ENCODE measurements at regions not wholly inside any gene's neighbourhood (a gene's known extent, or its start where the extent isn't known, plus 50 kb on each side); places are given as distances from the start of the nearest gene placed in this dataset.

DNA sequence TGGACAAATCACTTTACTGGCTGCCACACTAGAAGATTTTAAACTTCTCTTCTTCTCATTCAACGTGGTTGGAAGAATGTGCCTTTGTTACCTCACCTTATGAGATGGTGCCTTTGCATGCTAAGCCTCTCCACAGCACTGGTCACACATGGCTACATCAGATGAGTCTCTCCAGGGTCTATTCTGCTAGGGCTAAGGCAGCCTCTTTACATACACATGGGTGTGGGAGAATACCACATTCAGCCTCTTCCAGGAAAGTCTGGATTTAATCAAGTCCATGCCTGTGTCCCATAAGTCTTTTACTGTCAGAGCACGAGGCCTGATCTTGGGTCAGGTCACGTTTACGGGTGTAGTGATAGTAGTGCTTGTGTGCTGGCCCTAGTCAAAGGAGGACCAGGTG, 701.5 kb downstream of the SORCS3 start:
- Histone ChIP-seq H3K9ac (ENCODE audit: low read length) (no peak overlapping the region), H3K36me3 (ENCODE audit: control insufficient read depth, low read depth, low read length) (no peaks in the 10 kb centered on the region), H3K4me1 (ENCODE audit: control insufficient read depth, low read depth, low read length) (no peaks in the 10 kb centered on the region), H3K27me3 (ENCODE audit: control insufficient read depth, insufficient read depth, low read length) (no peaks in the 10 kb centered on the region), H3K27ac (ENCODE audit: low read length) (no peak overlapping the region), H3K9me3 (ENCODE audit: control insufficient read depth, low read depth, low read length) (no peaks in the 10 kb centered on the region), H3K4me3 (ENCODE audit: low read length) (no peak overlapping the region)

DNA sequence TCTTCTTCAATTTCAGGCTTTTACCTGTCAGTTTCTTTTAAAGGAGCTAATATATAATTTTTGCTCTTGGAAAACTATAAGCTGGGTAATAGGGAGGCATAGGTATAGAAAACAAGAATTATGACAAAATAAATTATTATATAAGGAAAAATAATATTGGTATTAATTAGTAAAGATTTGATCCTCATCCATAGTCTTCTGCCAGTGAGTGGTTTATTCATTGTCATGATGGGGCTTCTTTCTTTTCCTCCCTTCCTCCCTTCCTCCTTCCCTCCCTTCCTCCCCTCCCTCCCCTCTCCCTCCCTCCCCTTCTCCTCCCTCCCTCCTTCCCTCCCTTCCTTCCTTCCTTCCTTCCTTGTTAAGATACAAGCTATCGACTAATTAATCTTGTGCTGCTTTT, 698.6 kb downstream of the SORCS3 start:
- Histone ChIP-seq H3K4me1 (ENCODE audit: control insufficient read depth, low read depth, low read length) (no peaks in the 10 kb centered on the region), H3K27me3 (ENCODE audit: control insufficient read depth, insufficient read depth, low read length) (no peaks in the 10 kb centered on the region), H3K4me3 (ENCODE audit: low read length) (no peak overlapping the region), H3K36me3 (ENCODE audit: control insufficient read depth, low read depth, low read length) (no peaks in the 10 kb centered on the region), H3K9me3 (ENCODE audit: control insufficient read depth, low read depth, low read length) (no peaks in the 10 kb centered on the region), H3K9ac (ENCODE audit: low read length) (no peak overlapping the region), H3K27ac (ENCODE audit: low read length) (no peak overlapping the region)

DNA sequence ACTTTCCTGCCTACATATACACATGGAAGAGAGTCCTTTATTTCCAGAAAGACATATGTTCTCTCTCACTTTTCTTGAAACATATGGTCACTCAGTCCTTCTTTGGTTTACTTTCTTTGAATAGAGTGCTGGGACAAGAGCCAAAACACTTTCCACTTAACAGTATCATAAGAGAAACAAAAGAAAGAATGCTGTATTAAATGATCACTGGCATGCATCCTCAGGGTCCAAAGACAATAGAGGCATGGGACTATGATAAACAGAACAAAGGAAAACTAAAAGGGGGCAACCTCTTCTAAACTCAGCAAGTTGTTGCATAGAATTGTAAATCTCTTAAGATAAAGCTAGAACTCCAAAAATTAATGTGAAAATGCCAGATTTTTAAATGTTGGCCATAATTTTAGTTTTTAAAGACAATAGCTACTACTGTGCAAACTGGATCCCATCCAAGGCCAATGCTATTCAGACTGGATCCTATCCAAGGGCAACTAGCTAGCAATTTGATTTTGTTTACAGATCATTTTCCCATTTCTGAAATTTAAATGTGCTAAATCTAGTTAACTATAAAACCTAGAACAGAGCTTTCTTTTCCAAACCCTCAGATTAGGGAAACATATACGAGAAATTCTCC, 687.5 kb downstream of the SORCS3 start:
- H3K9ac ChIP-seq (ENCODE audit: low read length): no peak overlapping the region
- H3K36me3 ChIP-seq (ENCODE audit: control insufficient read depth, low read depth, low read length): no peaks in the 10 kb centered on the region
- no peaks in the 10 kb centered on the region for H3K4me1 ChIP-seq (ENCODE audit: control insufficient read depth, low read depth, low read length)
- no peak overlapping the region for H3K27ac ChIP-seq (ENCODE audit: low read length)
- no peaks in the 10 kb centered on the region for H3K9me3 ChIP-seq (ENCODE audit: control insufficient read depth, low read depth, low read length)
- no peaks in the 10 kb centered on the region for H3K27me3 ChIP-seq (ENCODE audit: control insufficient read depth, insufficient read depth, low read length)
- H3K4me3 ChIP-seq (ENCODE audit: low read length): no peak overlapping the region

Measured in iPS-18a (cell line).